22Rv1 (cell line): ENCODE measurements at regions not wholly inside any gene's neighbourhood (a gene's known extent, or its start where the extent isn't known, plus 50 kb on each side); places are given as distances from the start of the nearest gene placed in this dataset.

Source experiments
- ZFX ChIP-seq: fragments of 450-650 bp; IDR thresholded peaks from 2 replicates; pipeline ENCODE4 v1.6.1; 2017; ENCODE audit warnings: antibody characterized with exemption, borderline replicate concordance
- TF ChIP-seq, protein P1 (sequence below): fragments of 450-650 bp; IDR thresholded peaks from 2 replicates; pipeline ENCODE4 v1.5.1; 2017; ENCODE audit warnings: mild to moderate bottlenecking

DNA sequence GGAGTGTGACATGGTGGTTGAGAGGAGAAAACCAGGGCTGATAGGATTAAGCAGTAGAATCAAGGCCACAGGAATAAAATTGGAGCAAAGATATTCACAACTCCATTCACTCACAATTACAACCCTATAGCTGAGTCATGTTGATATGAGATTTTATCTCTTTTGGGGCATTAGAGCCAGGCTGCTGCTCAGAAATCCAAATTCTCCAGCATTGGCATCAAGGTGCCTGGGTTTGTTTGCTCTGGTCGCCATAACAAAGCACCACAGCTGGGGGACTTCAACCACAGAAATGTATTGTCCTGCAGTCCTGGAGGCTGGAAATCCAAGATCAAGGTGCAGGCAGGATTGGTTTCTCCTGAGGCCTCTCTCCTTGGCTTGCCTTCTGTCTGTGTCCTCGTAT lies 52.5 kb upstream of the GRB10 start:
- TF ChIP-seq, protein P1, sequence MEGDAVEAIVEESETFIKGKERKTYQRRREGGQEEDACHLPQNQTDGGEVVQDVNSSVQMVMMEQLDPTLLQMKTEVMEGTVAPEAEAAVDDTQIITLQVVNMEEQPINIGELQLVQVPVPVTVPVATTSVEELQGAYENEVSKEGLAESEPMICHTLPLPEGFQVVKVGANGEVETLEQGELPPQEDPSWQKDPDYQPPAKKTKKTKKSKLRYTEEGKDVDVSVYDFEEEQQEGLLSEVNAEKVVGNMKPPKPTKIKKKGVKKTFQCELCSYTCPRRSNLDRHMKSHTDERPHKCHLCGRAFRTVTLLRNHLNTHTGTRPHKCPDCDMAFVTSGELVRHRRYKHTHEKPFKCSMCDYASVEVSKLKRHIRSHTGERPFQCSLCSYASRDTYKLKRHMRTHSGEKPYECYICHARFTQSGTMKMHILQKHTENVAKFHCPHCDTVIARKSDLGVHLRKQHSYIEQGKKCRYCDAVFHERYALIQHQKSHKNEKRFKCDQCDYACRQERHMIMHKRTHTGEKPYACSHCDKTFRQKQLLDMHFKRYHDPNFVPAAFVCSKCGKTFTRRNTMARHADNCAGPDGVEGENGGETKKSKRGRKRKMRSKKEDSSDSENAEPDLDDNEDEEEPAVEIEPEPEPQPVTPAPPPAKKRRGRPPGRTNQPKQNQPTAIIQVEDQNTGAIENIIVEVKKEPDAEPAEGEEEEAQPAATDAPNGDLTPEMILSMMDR = no peak
- no peak for TF ChIP-seq ZFX
